HepG2 (cell line): ENCODE measurements at regions not wholly inside any gene's neighbourhood (a gene's known extent, or its start where the extent isn't known, plus 50 kb on each side); places are given as distances from the start of the nearest gene placed in this dataset.
A peak's percentile ranks its signal among the peaks of the same experiment; 100 is the strongest.

Experiments
- AHDC1 ChIP-seq: sonication (generic); formaldehyde crosslinking; IDR thresholded peaks from 2 replicates; pipeline ENCODE4 v1.5.1; 2020; ENCODE audit warnings: mild to moderate bottlenecking, missing genetic modification reagents, borderline replicate concordance
- ATF4 ChIP-seq, 2 experiments: fragments of 450-650 bp in 1 of 2; sonication (generic) in 1 of 2; formaldehyde crosslinking; IDR thresholded peaks; 2 replicates each; pipeline versions ENCODE4 v1.5.0 to v1.8.0; 2020 to 2022; ENCODE audit warnings: mild to moderate bottlenecking in 1 of 2, missing genetic modification reagents in 1 of 2
- ELF3 ChIP-seq: IDR thresholded peaks from 2 replicates; pipeline ENCODE4 v1.6.1; 2016; ENCODE audit warnings: missing genetic modification reagents, missing compliant biosample characterization
- GPBP1L1 ChIP-seq: sonication (generic); formaldehyde crosslinking; IDR thresholded peaks from 2 replicates; pipeline ENCODE4 v1.5.0; 2020; ENCODE audit warnings: mild to moderate bottlenecking, missing genetic modification reagents
- HHEX ChIP-seq: IDR thresholded peaks from 2 replicates; pipeline ENCODE4 v1.6.1; 2016; ENCODE audit warnings: control low read depth
- HMG20B ChIP-seq: conservative IDR thresholded peaks from 2 replicates; pipeline ENCODE4 v1.6.1; 2016; ENCODE audit warnings: missing genetic modification reagents, missing compliant biosample characterization
- KMT2A ChIP-seq: sonication (generic); formaldehyde crosslinking; IDR thresholded peaks from 2 replicates; pipeline ENCODE4 v1.4.0; 2020; ENCODE audit warnings: missing genetic modification reagents
- MBNL3 ChIP-seq: fragments of 250-450 bp; sonication (Bioruptor Pico); conservative IDR thresholded peaks from 2 replicates; pipeline ENCODE4 v1.8.0; 2022; ENCODE audit warnings: mild to moderate bottlenecking, inconsistent platforms
- SKI ChIP-seq: fragments of 450-650 bp; IDR thresholded peaks from one replicate; pipeline ENCODE4 v1.6.1; 2018; ENCODE audit warnings: mild to moderate bottlenecking; ENCODE audit not compliant: partially characterized antibody
- THRA ChIP-seq: sonication (generic); formaldehyde crosslinking; IDR thresholded peaks from 2 replicates; pipeline ENCODE4 v1.4.0; 2020; ENCODE audit warnings: missing genetic modification reagents, borderline replicate concordance
- ZBTB43 ChIP-seq: sonication (generic); formaldehyde crosslinking; conservative IDR thresholded peaks from 2 replicates; pipeline ENCODE4 v1.4.0; 2020; ENCODE audit warnings: missing genetic modification reagents
- ZFP90 ChIP-seq: sonication (generic); formaldehyde crosslinking; IDR thresholded peaks from 2 replicates; pipeline ENCODE4 v1.8.0; 2022; ENCODE audit warnings: missing genetic modification reagents, mild to moderate bottlenecking, inconsistent platforms, borderline replicate concordance
- ZFYVE20 ChIP-seq: sonication (generic); formaldehyde crosslinking; IDR thresholded peaks from 2 replicates; pipeline ENCODE4 v1.8.0; 2023; ENCODE audit warnings: low read depth, mild to moderate bottlenecking, moderate library complexity, missing genetic modification reagents, borderline replicate concordance
- ZNF34 ChIP-seq: sonication (generic); formaldehyde crosslinking; IDR thresholded peaks from 2 replicates; pipeline ENCODE4 v1.4.0; 2020; ENCODE audit warnings: mild to moderate bottlenecking, missing genetic modification reagents, borderline replicate concordance
- ZNF546 ChIP-seq: sonication (generic); formaldehyde crosslinking; conservative IDR thresholded peaks from 2 replicates; pipeline ENCODE4 v1.8.1; 2023; ENCODE audit warnings: mild to moderate bottlenecking, missing genetic modification reagents
- ZNF770 ChIP-seq: sonication (generic); formaldehyde crosslinking; IDR thresholded peaks from 2 replicates; pipeline ENCODE4 v1.5.0; 2020; ENCODE audit warnings: mild to moderate bottlenecking, missing genetic modification reagents

GRCh38 chr2:42957109-42957860 lies 164.9 kb upstream of the HAAO start (continued):
- TF ChIP-seq AHDC1 (CRISPR knock-in tag) (no peak), KMT2A (CRISPR knock-in tag) (no peak), HMG20B (CRISPR knock-in tag) (no peak), THRA (CRISPR knock-in tag) (no peak), ZNF770 (CRISPR knock-in tag) (no peak), MBNL3 (no peak), ZNF546 (CRISPR knock-in tag) (no peak), GPBP1L1 (CRISPR knock-in tag) (no peak), ZFYVE20 (CRISPR knock-in tag) (no peak), ATF4 (CRISPR knock-in tag; IDR thresholded peaks at IDR 0.05) (no peak), SKI (no peak), ZNF34 (no peak), ELF3 (0 out of 2 replicates have a peak, but pooled peaks have one; percentile 16), HHEX (no peak), ZFP90 (no peak), ZBTB43 (CRISPR knock-in tag) (0 out of 2 replicates have a peak, but pooled peaks have one; percentile 34)
